Bronchial epithelial cell (primary cell): ENCODE measurements at regions not wholly inside any gene's neighbourhood (a gene's known extent, or its start where the extent isn't known, plus 50 kb on each side); places are given as distances from the start of the nearest gene placed in this dataset.
A peak's percentile ranks its signal among the peaks of the same experiment; 100 is the strongest.

Experiments
- DNase-seq: peaks from one replicate; pipeline ENCODE4 v3.0.0-alpha.2; 2010; ENCODE audit warnings: low read depth
- FAIRE-seq: peaks from 2 replicates; lab custom pipeline; 2011; peaks lifted over from hg19 to GRCh38; lab: Jason Lieb, UNC
- H3K27me3 ChIP-seq: 2 replicates; pipeline ENCODE4 v1.5.1; 2011; ENCODE audit warnings: low read length; ENCODE audit not compliant: control insufficient read depth, insufficient read depth
- H3K36me3 ChIP-seq: 2 replicates; pipeline ENCODE4 v1.5.1; 2011; ENCODE audit warnings: low read length; ENCODE audit not compliant: control insufficient read depth, insufficient read depth
- H3K4me3 ChIP-seq: 2 replicates; pipeline ENCODE4 v1.5.1; 2011; ENCODE audit warnings: mild to moderate bottlenecking, low read depth, low read length, control low read depth
- CTCF ChIP-seq: IDR thresholded peaks from 2 replicates; pipeline ENCODE4 v1.5.1; 2011; ENCODE audit warnings: mild to moderate bottlenecking, moderate library complexity, low read length, control low read depth, inconsistent platforms; ENCODE audit not compliant: insufficient read depth, severe bottlenecking

- FAIRE-seq (no peak), DNase-seq (no peak)
- H3K27me3 ChIP-seq, result no peaks in the 10 kb centered on the region
Observed at GRCh38 chr2:236444187-236444586, 125.4 kb upstream of the ACKR3 start.

GRCh38 chr2:236445678-236446077 lies 123.9 kb upstream of the ACKR3 start:
- no peak for TF ChIP-seq CTCF
- no peak for FAIRE-seq
- no peak for DNase-seq

More at GRCh38 chr2:236444187-236444586, 125.4 kb upstream of the ACKR3 start:
- H3K36me3 ChIP-seq, result no peaks in the 10 kb centered on the region
- H3K4me3 ChIP-seq, result no peak overlapping the region
- TF ChIP-seq CTCF, result no peak

GRCh38 chr2:236446521-236446920 lies 123.1 kb upstream of the ACKR3 start:
- Histone ChIP-seq H3K36me3 (no peaks in the 10 kb centered on the region), H3K4me3 (no peak overlapping the region), H3K27me3 (no peaks in the 10 kb centered on the region)
- DNase-seq (no peak), FAIRE-seq (peak; percentile 7)
- TF ChIP-seq CTCF, result no peak

More at GRCh38 chr2:236445678-236446077, 123.9 kb upstream of the ACKR3 start:
- Histone ChIP-seq H3K36me3 (no peaks in the 10 kb centered on the region), H3K4me3 (no peak overlapping the region), H3K27me3 (no peaks in the 10 kb centered on the region)

- TF ChIP-seq CTCF, result no peak
- Histone ChIP-seq H3K27me3 (no peaks in the 10 kb centered on the region), H3K4me3 (no peak overlapping the region), H3K36me3 (no peaks in the 10 kb centered on the region)
- FAIRE-seq, result peak; percentile 58
- DNase-seq, result peak; percentile 37
Observed at GRCh38 chr2:236449167-236449761, 120.4 kb upstream of the ACKR3 start.

GRCh38 chr2:236452238-236452637 lies 117.4 kb upstream of the ACKR3 start:
- H3K27me3 ChIP-seq, result no peaks in the 10 kb centered on the region
- DNase-seq, result no peak
- no peak overlapping the region for H3K4me3 ChIP-seq
- H3K36me3 ChIP-seq, result no peaks in the 10 kb centered on the region
- TF ChIP-seq CTCF, result no peak
- no peak for FAIRE-seq

- no peaks in the 10 kb centered on the region for H3K27me3 ChIP-seq
Observed at GRCh38 chr2:236454076-236454475, 115.5 kb upstream of the ACKR3 start.

More at GRCh38 chr2:236454076-236454475, 115.5 kb upstream of the ACKR3 start:
- no peak for FAIRE-seq
- Histone ChIP-seq H3K36me3 (no peaks in the 10 kb centered on the region), H3K4me3 (no peak overlapping the region)
- no peak for TF ChIP-seq CTCF
- DNase-seq, result no peak
